HFFc6 (cell line): ENCODE measurements at regions not wholly inside any gene's neighbourhood (a gene's known extent, or its start where the extent isn't known, plus 50 kb on each side); places are given as distances from the start of the nearest gene placed in this dataset.

Experiments
- DNase-seq: peaks from one replicate; pipeline ENCODE4 v3.0.0-alpha.2; 2018
- H3K27ac Mint-ChIP-seq: 2 replicates; pipeline ENCODE4 v1.8.0; 2020; ENCODE audit warnings: mild to moderate bottlenecking, mixed read lengths
- H3K27me3 Mint-ChIP-seq: 2 replicates; pipeline ENCODE4 v1.8.0; 2021; ENCODE audit warnings: mild to moderate bottlenecking, moderate library complexity, mixed read lengths; ENCODE audit not compliant: insufficient read depth
- H3K36me3 Mint-ChIP-seq: 2 replicates; pipeline ENCODE4 v1.8.0; 2021; ENCODE audit warnings: low read depth, mixed read lengths
- H3K4me1 Mint-ChIP-seq: 2 replicates; pipeline ENCODE4 v1.8.0; 2020; ENCODE audit warnings: low read depth, mixed read lengths
- H3K4me3 Mint-ChIP-seq: 2 replicates; pipeline ENCODE4 v1.8.0; 2020; ENCODE audit warnings: mild to moderate bottlenecking, moderate library complexity, mixed read lengths
- H3K9me3 Mint-ChIP-seq: 2 replicates; pipeline ENCODE4 v1.8.0; 2020; ENCODE audit warnings: mild to moderate bottlenecking, mixed read lengths
- TF ChIP-seq, protein P1 (sequence below): fragments of 200-600 bp; sonication (generic); IDR thresholded peaks from 2 replicates; pipeline ENCODE4 v1.5.0; 2021; ENCODE audit warnings: antibody characterized with exemption, mild to moderate bottlenecking

DNA sequence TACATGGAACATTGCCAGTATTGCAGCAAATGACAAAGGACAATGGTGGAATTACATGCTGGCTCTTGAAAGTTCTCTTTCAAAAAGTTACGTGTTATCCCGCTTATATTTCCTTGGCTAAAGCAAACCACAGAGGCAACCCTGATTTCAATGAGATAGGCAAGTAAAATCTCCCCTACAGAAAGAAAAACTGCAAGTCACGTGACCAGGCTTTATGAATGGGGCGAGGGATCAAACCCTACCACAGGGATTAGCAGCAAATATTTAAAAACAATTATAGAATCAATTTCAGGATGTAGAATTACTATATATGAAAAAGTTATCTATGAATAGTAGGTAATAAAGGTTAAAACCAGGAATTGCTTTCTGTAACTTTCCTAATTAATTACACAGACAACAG is 603.4 kb upstream of the GBE1 start:
- H3K4me3 Mint-ChIP-seq: no peak overlapping the region
- no peak for DNase-seq
- TF ChIP-seq, protein P1, sequence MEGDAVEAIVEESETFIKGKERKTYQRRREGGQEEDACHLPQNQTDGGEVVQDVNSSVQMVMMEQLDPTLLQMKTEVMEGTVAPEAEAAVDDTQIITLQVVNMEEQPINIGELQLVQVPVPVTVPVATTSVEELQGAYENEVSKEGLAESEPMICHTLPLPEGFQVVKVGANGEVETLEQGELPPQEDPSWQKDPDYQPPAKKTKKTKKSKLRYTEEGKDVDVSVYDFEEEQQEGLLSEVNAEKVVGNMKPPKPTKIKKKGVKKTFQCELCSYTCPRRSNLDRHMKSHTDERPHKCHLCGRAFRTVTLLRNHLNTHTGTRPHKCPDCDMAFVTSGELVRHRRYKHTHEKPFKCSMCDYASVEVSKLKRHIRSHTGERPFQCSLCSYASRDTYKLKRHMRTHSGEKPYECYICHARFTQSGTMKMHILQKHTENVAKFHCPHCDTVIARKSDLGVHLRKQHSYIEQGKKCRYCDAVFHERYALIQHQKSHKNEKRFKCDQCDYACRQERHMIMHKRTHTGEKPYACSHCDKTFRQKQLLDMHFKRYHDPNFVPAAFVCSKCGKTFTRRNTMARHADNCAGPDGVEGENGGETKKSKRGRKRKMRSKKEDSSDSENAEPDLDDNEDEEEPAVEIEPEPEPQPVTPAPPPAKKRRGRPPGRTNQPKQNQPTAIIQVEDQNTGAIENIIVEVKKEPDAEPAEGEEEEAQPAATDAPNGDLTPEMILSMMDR: no peak
- H3K27ac Mint-ChIP-seq: no peak overlapping the region
- no peaks in the 10 kb centered on the region for H3K27me3 Mint-ChIP-seq
- peaks cover 6% of the 10 kb centered on the region for H3K9me3 Mint-ChIP-seq
- H3K36me3 Mint-ChIP-seq: peaks cover 4% of the 10 kb centered on the region; the same call in 1 of the 2 replicates
- no peaks in the 10 kb centered on the region for H3K4me1 Mint-ChIP-seq

- TF ChIP-seq, protein P1: no peak
- Mint-ChIP-seq H3K27ac (no peak overlapping the region), H3K27me3 (no peaks in the 10 kb centered on the region), H3K4me3 (no peak overlapping the region), H3K36me3 (peaks cover 4% of the 10 kb centered on the region; the same call in 1 of the 2 replicates), H3K4me1 (no peaks in the 10 kb centered on the region), H3K9me3 (peaks cover 16% of the 10 kb centered on the region)
- no peak for DNase-seq
Measured at GRCh38 chr3:82363131-82363530, 601.7 kb upstream of the GBE1 start.

GRCh38 chr3:82355228-82355627 is 593.8 kb upstream of the GBE1 start:
- H3K9me3 Mint-ChIP-seq: peaks cover 42% of the 10 kb centered on the region
- no peak overlapping the region for H3K27ac Mint-ChIP-seq
- no peak overlapping the region for H3K4me3 Mint-ChIP-seq
- TF ChIP-seq, protein P1: no peak
- H3K27me3 Mint-ChIP-seq: no peaks in the 10 kb centered on the region
- H3K36me3 Mint-ChIP-seq: no peaks in the 10 kb centered on the region
- no peak for DNase-seq
- no peaks in the 10 kb centered on the region for H3K4me1 Mint-ChIP-seq

DNA sequence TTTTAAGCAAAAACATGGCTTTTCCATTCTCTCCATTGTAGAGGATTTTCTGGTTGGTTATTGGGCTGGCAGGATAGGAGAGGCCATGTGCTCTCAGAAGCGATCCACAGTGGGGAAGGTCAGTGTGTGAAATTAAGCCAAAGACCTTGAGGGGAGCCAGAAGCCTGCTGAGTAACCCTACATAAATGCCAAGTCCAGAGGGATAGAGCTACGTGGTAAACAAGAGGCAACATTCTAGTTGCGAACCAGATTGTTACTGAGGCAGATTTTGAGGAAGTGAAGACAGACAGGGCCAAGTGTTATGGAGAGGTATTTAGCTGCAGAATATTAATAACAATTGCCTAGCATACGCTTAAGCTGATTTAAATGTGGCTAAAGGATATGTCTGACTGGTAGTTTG is 592.8 kb upstream of the GBE1 start:
- H3K27ac Mint-ChIP-seq: no peak overlapping the region
- TF ChIP-seq, protein P1: no peak
- no peaks in the 10 kb centered on the region for H3K4me1 Mint-ChIP-seq
- no peak overlapping the region for H3K4me3 Mint-ChIP-seq
- no peaks in the 10 kb centered on the region for H3K27me3 Mint-ChIP-seq
- H3K36me3 Mint-ChIP-seq: no peaks in the 10 kb centered on the region
- H3K9me3 Mint-ChIP-seq: peaks cover 44% of the 10 kb centered on the region
- DNase-seq: no peak

DNA sequence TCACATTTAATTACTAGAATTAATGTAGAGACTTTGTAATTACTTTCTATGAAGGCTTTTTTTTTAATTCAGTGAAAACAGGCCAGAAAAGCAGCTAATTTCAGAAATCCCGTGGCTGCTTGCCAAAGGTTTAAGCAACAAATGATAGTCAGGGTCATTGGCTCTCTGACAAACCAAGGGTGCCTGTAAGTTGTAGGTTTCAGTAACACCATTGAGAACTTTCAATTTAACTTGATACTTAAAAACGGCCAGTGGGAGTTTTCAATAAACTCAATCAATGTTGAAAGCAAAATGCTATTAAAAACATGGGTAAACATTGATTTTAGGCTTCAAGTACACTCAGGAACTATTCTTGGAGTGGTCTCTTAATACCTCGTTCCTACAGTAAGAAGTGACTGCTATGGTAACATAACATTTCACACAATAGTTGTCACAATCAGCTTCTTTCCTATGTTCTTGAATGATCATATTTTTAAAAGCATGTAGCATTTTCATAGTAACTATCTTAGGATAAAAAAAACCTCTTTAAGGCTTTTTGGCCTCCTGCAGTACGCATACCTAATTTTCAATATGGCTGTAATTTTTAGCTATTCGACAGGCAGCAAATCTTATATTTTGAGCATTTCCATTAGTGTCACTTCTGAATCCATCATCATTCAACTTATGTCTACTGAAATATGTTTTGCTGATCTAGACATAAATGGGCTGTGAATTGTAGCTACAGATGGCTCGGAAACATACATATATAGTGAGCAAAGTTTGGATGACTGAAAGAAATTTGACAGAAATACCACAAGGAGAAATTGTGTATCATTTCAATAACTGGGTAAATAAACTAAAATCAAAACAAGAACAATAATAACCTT is 592.1 kb upstream of the GBE1 start:
- TF ChIP-seq, protein P1: no peak
- no peak overlapping the region for H3K4me3 Mint-ChIP-seq
- H3K27ac Mint-ChIP-seq: no peak overlapping the region
- peaks cover 43% of the 10 kb centered on the region for H3K9me3 Mint-ChIP-seq
- H3K4me1 Mint-ChIP-seq: no peaks in the 10 kb centered on the region
- DNase-seq: no peak
- H3K36me3 Mint-ChIP-seq: no peaks in the 10 kb centered on the region
- no peaks in the 10 kb centered on the region for H3K27me3 Mint-ChIP-seq
